IPS DF 6.9 (cell line): ENCODE measurements at regions not wholly inside any gene's neighbourhood (a gene's known extent, or its start where the extent isn't known, plus 50 kb on each side); places are given as distances from the start of the nearest gene placed in this dataset.
"Not testable (repeated sequence)": the region's sequence is repeated elsewhere in the genome, so short reads cannot be mapped to it uniquely, and the experiment has no call there.

Source experiments
- DNase-seq: peaks from one replicate; pipeline ENCODE4 v3.0.0-alpha.2; 2013; ENCODE audit warnings: low read depth, low spot score
- H3K27ac ChIP-seq: one replicate; pipeline ENCODE4 v1.5.1; 2013; ENCODE audit warnings: low read length, control low read depth
- H3K27me3 ChIP-seq: 2 replicates; pipeline ENCODE4 v1.6.1; 2013; ENCODE audit warnings: mild to moderate bottlenecking, low read length; ENCODE audit not compliant: control insufficient read depth, insufficient read depth
- H3K36me3 ChIP-seq: 2 replicates; pipeline ENCODE4 v1.6.1; 2013; ENCODE audit warnings: low read length; ENCODE audit not compliant: control insufficient read depth, insufficient read depth
- H3K4me1 ChIP-seq: 2 replicates; pipeline ENCODE4 v1.6.1; 2013; ENCODE audit warnings: low read length; ENCODE audit not compliant: control insufficient read depth, insufficient read depth
- H3K4me3 ChIP-seq: 2 replicates; pipeline ENCODE4 v1.5.1; 2013; ENCODE audit warnings: mild to moderate bottlenecking, low read length
- H3K9me3 ChIP-seq: 2 replicates; pipeline ENCODE4 v1.6.1; 2013; ENCODE audit warnings: low read length, inconsistent platforms; ENCODE audit not compliant: control insufficient read depth, insufficient read depth
- WGBS: extraction: QIAGEN DNeasy Blood & Tissue Kit; methylation state at CpG from one replicate; pipeline ENCODE4 v1.1.7; 2013; ENCODE audit warnings: mixed read lengths, missing lambda C conversion rate; ENCODE audit not compliant: insufficient read length, insufficient coverage; 5-methylcytosine and 5-hydroxymethylcytosine counted together

GRCh38 chr12:89162589-89163261 is 189.6 kb downstream of the DUSP6 start:
- no peak overlapping the region for H3K27ac ChIP-seq
- DNase-seq = no peak
- no CpG with 5 or more reads among the region's 3 CpGs for WGBS

GRCh38 chr12:89161557-89161956 is 190.7 kb downstream of the DUSP6 start:
- no peaks in the 10 kb centered on the region for H3K27me3 ChIP-seq
- H3K4me3 ChIP-seq = no peak overlapping the region
- H3K9me3 ChIP-seq = no peaks in the 10 kb centered on the region
- no peak for DNase-seq
- no CpG with 5 or more reads among the region's 3 CpGs for WGBS
- no peaks in the 10 kb centered on the region for H3K36me3 ChIP-seq
- no peak overlapping the region for H3K27ac ChIP-seq
- H3K4me1 ChIP-seq = no peaks in the 10 kb centered on the region

More at GRCh38 chr12:89162589-89163261, 189.6 kb downstream of the DUSP6 start:
- Histone ChIP-seq H3K4me1 (no peaks in the 10 kb centered on the region), H3K9me3 (no peaks in the 10 kb centered on the region), H3K4me3 (no peak overlapping the region), H3K36me3 (no peaks in the 10 kb centered on the region), H3K27me3 (no peaks in the 10 kb centered on the region)

- Histone ChIP-seq H3K27me3 (no peaks in the 10 kb centered on the region), H3K9me3 (no peaks in the 10 kb centered on the region), H3K27ac (no peak overlapping the region), H3K4me1 (no peaks in the 10 kb centered on the region), H3K36me3 (no peaks in the 10 kb centered on the region), H3K4me3 (no peak overlapping the region)
- no peak for DNase-seq
- no CpG with 5 or more reads among the region's 5 CpGs for WGBS
These were observed 191.6 kb downstream of the DUSP6 start for GRCh38 chr12:89160716-89161123.

GRCh38 chr12:89157413-89157812 is 194.9 kb downstream of the DUSP6 start:
- Histone ChIP-seq H3K9me3 (no peaks in the 10 kb centered on the region), H3K36me3 (no peaks in the 10 kb centered on the region), H3K27ac (no peak overlapping the region), H3K4me3 (no peak overlapping the region), H3K27me3 (no peaks in the 10 kb centered on the region), H3K4me1 (no peaks in the 10 kb centered on the region)
- no peak for DNase-seq
- WGBS = no CpG with 5 or more reads among the region's 2 CpGs

GRCh38 chr12:89156862-89157262 is 195.4 kb downstream of the DUSP6 start:
- no peak overlapping the region for H3K4me3 ChIP-seq
- no peaks in the 10 kb centered on the region for H3K4me1 ChIP-seq
- no peaks in the 10 kb centered on the region for H3K36me3 ChIP-seq
- H3K9me3 ChIP-seq = no peaks in the 10 kb centered on the region
- no CpG with 5 or more reads among the region's 1 CpG for WGBS
- H3K27ac ChIP-seq = no peak overlapping the region
- DNase-seq = no peak
- no peaks in the 10 kb centered on the region for H3K27me3 ChIP-seq

GRCh38 chr12:89156340-89156739 is 196.0 kb downstream of the DUSP6 start:
- no peak overlapping the region for H3K27ac ChIP-seq
- H3K4me1 ChIP-seq = no peaks in the 10 kb centered on the region
- H3K27me3 ChIP-seq = no peaks in the 10 kb centered on the region
- DNase-seq = no peak
- WGBS = no CpG with 5 or more reads among the region's 1 CpG
- no peaks in the 10 kb centered on the region for H3K9me3 ChIP-seq
- H3K4me3 ChIP-seq = no peak overlapping the region
- H3K36me3 ChIP-seq = no peaks in the 10 kb centered on the region

- Histone ChIP-seq H3K27me3 (no peaks in the 10 kb centered on the region), H3K9me3 (no peaks in the 10 kb centered on the region), H3K27ac (no peak overlapping the region), H3K36me3 (no peaks in the 10 kb centered on the region), H3K4me1 (no peaks in the 10 kb centered on the region), H3K4me3 (no peak overlapping the region)
- no peak for DNase-seq
These were observed 196.5 kb downstream of the DUSP6 start for GRCh38 chr12:89155826-89156225.

GRCh38 chr12:89154743-89155499 is 197.4 kb downstream of the DUSP6 start:
- H3K27ac ChIP-seq = no peak overlapping the region
- no peak for DNase-seq
- no peaks in the 10 kb centered on the region for H3K27me3 ChIP-seq
- WGBS = no CpG with 5 or more reads among the region's 4 CpGs
- H3K4me1 ChIP-seq = no peaks in the 10 kb centered on the region
- no peaks in the 10 kb centered on the region for H3K9me3 ChIP-seq
- H3K36me3 ChIP-seq = no peaks in the 10 kb centered on the region
- no peak overlapping the region for H3K4me3 ChIP-seq

GRCh38 chr12:89153341-89153740 is 199.0 kb downstream of the DUSP6 start:
- DNase-seq = no peak
- H3K4me3 ChIP-seq = no peak overlapping the region

GRCh38 chr12:89151536-89151935 is 200.8 kb downstream of the DUSP6 start:
- no CpG with 5 or more reads among the region's 1 CpG for WGBS
- Histone ChIP-seq H3K36me3 (no peaks in the 10 kb centered on the region), H3K4me1 (no peaks in the 10 kb centered on the region), H3K9me3 (no peaks in the 10 kb centered on the region), H3K27ac (no peak overlapping the region), H3K4me3 (no peak overlapping the region), H3K27me3 (no peaks in the 10 kb centered on the region)
- DNase-seq = no peak

More at GRCh38 chr12:89153341-89153740, 199.0 kb downstream of the DUSP6 start:
- Histone ChIP-seq H3K9me3 (no peaks in the 10 kb centered on the region), H3K27ac (no peak overlapping the region), H3K27me3 (no peaks in the 10 kb centered on the region), H3K36me3 (no peaks in the 10 kb centered on the region), H3K4me1 (no peaks in the 10 kb centered on the region)

- not testable (repeated sequence) for DNase-seq, H3K27me3 ChIP-seq, H3K27ac ChIP-seq, H3K9me3 ChIP-seq, H3K4me1 ChIP-seq, H3K36me3 ChIP-seq, H3K4me3 ChIP-seq
- no CpG with 5 or more reads among the region's 3 CpGs for WGBS
These were observed 201.5 kb downstream of the DUSP6 start for GRCh38 chr12:89150789-89151188.
